Endothelial cell of umbilical vein (primary cell): ENCODE measurements at regions not wholly inside any gene's neighbourhood (a gene's known extent, or its start where the extent isn't known, plus 50 kb on each side); places are given as distances from the start of the nearest gene placed in this dataset.
"Not testable (repeated sequence)": the region's sequence is repeated elsewhere in the genome, so short reads cannot be mapped to it uniquely, and the experiment has no call there.

Experiments
- CTCF ChIP-seq, 2 donors: IDR thresholded peaks; 1 replicate in 1 of 2; 2 replicates in 1 of 2; pipeline ENCODE4 v1.5.1; 2011; ENCODE audit warnings: low read length in 2 of 2, mild to moderate bottlenecking in 2 of 2, moderate library complexity in 2 of 2, control low read depth in 1 of 2, inconsistent platforms in 1 of 2, low read depth in 1 of 2; ENCODE audit not compliant: insufficient read depth in 1 of 2; ENCODE audit errors: extremely low read depth in 1 of 2
- JUN ChIP-seq: IDR thresholded peaks from 2 replicates; pipeline ENCODE4 v1.6.1; 2011; ENCODE audit warnings: borderline replicate concordance, low read depth; ENCODE audit not compliant: insufficient read length, insufficient read depth
- POLR2A ChIP-seq: IDR thresholded peaks from 2 replicates; pipeline ENCODE4 v1.6.1; 2012; ENCODE audit warnings: low read depth, mild to moderate bottlenecking, control low read depth, low read length

- not testable (repeated sequence) for TF ChIP-seq CTCF (IDR thresholded peaks at IDR 0.05; ENCODE audit: extremely low read depth in 1 of 2, insufficient read depth in 1 of 2, low read depth in 1 of 2, low read length in 2 of 2); JUN; POLR2A
Measured at GRCh38 chr2:187910922-187911321, 356.7 kb upstream of the TFPI start.
